Hepatocyte (in vitro differentiated cells): ENCODE measurements at regions not wholly inside any gene's neighbourhood (a gene's known extent, or its start where the extent isn't known, plus 50 kb on each side); places are given as distances from the start of the nearest gene placed in this dataset.

ENCODE experiments used
- EZH2 ChIP-seq: fragments of 200-600 bp; sonication (generic); IDR thresholded peaks from 2 replicates; pipeline ENCODE4 v1.6.1; 2016; ENCODE audit warnings: antibody characterized with exemption, mild to moderate bottlenecking, borderline replicate concordance
- EZH2phosphoT487 ChIP-seq: fragments of 200-600 bp; sonication (generic); IDR thresholded peaks from one replicate; pipeline ENCODE4 v1.6.1; 2018; ENCODE audit warnings: antibody characterized with exemption, mild to moderate bottlenecking, low read depth, moderate library complexity; ENCODE audit not compliant: unreplicated experiment, severe bottlenecking
- TF ChIP-seq, protein P1 (sequence below): fragments of 200-600 bp; sonication (generic); IDR thresholded peaks from 2 replicates; pipeline ENCODE4 v1.5.1; 2016; ENCODE audit warnings: antibody characterized with exemption, mild to moderate bottlenecking; ENCODE audit not compliant: poor library complexity

DNA sequence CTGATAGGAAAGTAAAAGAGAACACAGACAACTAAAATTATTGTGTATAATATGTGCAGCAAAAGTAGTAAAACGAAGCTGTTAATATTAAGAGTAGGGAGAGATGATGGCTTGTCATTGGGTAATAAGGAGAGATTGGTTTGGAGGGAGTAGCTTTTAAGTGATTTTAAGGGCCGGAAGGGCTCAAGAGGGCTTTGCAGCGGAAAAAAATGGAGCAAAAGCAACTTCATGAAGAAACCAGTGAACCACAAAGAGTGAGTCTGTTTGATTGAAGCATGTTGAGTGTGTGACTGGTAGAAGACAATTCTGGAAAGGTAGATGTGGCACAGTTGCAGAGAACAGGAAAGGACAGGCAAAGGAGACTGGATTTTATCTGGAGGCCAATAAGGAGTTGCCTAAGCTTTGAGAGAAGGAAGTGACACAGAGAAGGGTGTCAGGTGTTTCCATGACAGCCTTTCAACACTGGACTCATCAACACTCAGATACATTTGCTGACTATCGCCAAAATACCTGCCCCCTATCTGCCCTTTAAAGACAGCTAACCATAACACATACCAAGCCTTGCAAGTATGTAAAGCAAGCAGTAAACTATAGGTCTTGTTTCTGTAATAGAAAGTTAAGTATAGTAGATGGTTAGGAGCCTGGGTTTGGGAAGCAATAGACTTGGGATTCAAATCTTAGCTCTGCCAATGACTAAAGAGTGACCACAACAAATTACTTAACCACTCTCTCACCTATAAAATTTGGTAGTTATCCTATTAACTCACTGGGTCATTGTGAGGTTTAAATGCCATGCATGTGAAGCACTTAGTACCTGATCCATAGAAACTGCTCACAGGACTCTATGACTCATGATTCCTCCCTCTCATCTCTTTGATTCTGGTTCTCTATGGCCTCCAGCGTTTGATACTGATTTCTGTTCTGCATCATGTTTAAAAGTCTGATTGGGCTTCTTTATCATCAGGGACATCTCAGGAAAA is 117.3 kb upstream of the LMNTD1 start:
- TF ChIP-seq, protein P1, sequence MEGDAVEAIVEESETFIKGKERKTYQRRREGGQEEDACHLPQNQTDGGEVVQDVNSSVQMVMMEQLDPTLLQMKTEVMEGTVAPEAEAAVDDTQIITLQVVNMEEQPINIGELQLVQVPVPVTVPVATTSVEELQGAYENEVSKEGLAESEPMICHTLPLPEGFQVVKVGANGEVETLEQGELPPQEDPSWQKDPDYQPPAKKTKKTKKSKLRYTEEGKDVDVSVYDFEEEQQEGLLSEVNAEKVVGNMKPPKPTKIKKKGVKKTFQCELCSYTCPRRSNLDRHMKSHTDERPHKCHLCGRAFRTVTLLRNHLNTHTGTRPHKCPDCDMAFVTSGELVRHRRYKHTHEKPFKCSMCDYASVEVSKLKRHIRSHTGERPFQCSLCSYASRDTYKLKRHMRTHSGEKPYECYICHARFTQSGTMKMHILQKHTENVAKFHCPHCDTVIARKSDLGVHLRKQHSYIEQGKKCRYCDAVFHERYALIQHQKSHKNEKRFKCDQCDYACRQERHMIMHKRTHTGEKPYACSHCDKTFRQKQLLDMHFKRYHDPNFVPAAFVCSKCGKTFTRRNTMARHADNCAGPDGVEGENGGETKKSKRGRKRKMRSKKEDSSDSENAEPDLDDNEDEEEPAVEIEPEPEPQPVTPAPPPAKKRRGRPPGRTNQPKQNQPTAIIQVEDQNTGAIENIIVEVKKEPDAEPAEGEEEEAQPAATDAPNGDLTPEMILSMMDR, result no peak
- TF ChIP-seq EZH2phosphoT487 (no peak), EZH2 (no peak)
